ENCODE measurements at regions not wholly inside any gene's neighbourhood (a gene's known extent, or its start where the extent isn't known, plus 50 kb on each side); places are given as distances from the start of the nearest gene placed in this dataset.

DNA sequence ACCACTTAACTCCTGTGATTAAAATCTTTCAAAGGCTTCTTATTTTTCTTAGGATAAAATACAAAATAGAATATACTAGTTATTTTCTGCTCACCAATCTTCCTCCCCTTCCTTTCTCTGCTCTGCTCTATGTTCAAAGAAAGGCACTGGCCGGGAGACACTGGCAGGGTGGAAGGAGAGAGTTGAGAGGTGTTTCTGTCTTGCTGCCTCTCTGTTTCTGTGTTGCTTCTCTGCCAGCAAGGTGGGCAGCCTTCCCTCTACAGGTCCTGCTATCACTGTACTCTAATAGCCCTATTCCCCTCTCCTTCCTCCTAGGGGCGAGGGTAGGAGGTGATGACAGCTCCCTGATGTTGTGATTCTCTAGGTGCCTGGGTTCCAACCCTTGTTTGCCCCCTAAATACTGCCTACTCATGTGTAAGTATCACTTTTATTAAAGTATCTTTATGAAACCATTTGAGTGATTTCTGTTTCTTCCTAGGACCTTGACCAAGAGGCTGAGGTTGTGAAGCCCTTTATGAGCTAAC, 515.1 kb downstream of the TLE4 start:
- DNase-seq: no peak

DNA sequence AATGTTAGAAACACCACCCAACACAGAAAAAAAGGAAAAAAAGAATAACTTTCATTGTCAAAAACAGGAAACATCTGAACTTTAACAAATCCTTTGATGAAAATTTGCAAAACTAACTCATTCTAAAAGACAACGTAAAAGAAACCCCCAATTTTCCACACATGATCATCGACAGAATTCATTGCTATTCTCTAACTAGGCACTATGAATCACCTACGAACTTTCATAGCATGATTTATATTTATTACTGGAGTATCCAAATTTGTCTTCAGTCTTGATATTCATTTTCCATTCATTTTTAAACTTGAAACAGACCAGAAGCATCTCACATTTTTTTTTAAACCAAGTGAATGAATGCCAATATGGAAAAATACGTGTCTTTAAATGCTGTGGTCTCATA, 514.6 kb downstream of the TLE4 start:
- no peak for DNase-seq

DNA sequence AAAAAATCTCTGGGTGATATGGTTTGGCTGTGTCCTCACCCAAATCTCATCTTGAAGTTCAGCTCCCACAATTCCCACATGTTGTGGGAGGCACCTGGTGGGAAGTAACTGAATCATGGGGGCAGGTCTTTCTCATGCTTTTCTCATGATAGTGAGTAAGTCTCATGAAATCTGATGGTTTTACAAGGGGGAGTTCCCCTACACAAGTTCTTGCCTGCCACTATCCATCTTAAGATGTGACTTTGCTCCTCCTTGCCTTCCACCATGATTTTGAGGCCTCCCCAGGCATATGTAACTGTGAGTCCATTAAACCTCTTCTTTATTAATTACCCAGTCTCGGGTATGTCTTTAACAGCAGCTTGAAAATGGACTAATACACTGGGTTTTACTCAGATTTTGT, 513.9 kb downstream of the TLE4 start:
- no peak for DNase-seq

DNA sequence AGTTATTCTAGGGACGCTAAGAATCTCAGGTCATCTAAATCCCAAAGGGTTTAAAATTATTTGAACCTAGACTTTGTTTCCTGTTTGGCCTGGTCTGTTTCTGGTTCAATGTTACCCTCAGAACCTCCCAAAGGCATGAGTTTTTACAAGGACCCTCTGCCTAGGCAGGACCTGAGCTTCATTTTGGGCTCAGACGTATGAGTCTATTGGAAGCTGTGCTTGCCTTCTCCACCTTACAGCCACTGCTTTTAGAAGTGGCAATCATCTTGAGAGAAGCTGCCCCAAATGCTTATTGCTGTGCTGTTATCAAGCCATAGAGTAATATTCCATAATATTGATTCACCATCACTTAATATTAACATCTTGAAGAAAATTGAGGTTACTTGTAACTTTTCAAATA, 510.4 kb downstream of the TLE4 start:
- no peak for DNase-seq

DNA sequence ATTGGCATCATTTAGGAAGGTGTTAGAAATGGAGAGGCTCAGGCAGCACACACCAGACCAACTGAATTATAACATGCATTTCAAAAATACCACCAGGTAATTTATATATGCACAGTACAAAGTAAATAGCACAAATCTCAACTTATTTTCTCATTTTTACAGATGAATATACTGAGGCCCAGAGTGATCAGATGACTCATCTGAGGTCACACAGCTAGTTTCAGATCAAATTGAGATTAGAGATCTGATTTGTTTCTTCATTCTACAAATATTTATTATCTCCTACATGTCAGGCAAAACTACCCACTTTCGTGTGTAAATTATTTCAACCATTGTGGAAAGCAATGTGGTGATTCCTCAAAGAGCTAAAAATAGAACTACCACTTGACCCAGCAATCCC, 507.1 kb downstream of the TLE4 start:
- DNase-seq: no peak

DNA sequence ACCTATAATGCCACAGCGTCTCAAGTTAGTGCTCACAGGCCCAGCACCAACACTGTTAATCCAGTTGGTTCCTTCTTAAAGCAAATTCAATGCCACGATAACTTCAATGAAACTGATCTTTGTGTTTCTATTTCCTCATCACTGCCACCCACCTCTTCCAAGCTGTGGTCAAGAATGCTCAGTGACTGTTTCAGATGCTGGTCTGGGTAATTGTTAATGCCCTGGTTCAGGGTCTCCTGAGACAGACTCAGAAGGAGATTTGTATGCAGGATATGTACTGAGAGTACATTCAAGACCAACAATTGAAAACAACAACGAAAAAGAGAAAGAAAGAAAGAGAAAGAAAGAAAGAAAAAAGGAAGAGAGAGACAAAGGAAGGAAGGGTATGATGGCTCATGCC, 505.3 kb downstream of the TLE4 start:
- DNase-seq: no peak

DNA sequence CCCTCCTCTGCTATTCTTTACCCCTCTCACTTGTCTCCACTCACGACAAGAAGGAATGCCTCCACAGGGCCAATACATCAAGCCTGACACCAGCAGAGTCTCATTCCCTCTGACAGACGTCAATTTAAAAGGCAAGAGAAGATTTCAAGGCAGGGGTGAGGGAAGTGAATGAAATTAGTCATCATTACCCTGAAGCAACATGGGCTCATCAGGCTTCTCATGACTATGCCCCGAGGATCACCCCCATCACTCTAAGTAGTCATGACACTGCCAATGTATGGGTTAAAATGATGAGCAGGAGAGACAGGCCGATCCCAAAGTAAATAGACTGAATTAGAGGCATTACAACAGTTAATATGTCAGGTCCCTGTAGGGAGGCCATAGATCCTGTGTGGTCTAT, 504.4 kb downstream of the TLE4 start:
- no peak for DNase-seq

DNA sequence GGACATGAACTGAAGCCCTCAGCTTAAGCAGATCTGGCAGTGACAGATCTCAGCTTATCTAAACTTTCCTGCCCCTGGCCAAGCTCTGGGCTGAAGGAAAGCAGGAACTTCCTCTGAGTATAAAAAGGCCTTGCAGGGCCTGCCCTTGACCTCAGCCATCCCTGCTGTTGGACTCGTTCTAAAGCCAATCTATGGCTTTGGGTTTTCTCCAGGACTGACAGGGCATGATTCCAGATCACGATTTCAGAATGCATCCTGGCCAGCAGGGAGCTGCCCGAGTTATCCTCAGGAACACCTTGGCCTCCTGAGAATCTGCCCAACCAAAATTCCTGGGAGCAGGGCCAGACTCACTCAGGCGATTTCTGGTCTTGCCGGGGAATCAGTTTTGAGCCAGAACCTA, 502.7 kb downstream of the TLE4 start:
- DNase-seq: no peak

DNA sequence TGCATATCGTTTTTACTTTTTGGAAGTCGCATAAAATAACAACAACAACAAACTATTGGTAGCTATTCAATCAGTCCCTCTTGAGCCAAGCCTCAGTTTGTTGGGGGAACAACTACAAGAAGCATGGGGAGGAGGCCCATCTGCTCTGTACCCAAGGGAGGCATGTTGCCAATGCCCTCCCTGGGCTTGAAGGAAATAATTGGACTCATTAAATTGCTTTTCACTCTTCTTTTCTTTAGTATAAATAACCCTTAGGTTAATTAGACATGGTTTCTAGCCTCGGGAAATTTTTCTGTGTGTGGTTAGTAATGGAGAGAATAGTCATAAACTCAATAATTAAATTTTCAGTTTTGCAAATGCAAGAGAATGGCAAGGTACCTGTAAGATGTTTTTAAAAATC, 500.7 kb downstream of the TLE4 start:
- DNase-seq: no peak

DNA sequence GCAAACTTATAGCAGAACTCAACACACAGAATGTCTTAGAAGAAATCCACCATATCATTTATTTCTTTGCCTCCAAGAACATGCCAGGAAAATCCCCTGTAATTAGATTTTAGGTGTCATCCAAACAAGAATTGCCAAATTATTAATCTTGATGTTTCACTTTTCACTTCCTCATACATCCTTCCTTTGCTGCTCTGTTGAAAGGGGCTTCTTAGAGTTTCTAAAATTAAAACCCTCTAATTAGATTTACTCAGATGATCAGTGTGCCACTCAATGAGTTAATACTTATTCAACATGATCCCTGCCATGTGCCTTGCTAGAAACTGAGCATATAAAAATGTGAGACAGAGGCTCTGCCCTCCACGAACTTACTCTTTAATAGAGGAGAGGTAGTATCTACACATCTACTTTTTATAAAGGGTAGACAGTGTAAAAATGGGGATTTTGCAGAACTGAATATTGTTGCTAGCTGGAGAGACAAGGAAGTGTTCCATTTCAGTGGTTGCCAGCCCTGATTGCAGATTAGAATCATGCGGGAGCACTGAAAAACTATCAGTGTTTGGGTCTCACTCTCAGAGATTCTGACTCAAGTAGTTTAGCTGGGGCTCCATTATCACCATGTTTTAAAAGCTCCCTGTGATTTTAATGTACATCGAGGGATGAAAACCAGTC, 498.4 kb downstream of the TLE4 start:
- no peak for DNase-seq

DNA sequence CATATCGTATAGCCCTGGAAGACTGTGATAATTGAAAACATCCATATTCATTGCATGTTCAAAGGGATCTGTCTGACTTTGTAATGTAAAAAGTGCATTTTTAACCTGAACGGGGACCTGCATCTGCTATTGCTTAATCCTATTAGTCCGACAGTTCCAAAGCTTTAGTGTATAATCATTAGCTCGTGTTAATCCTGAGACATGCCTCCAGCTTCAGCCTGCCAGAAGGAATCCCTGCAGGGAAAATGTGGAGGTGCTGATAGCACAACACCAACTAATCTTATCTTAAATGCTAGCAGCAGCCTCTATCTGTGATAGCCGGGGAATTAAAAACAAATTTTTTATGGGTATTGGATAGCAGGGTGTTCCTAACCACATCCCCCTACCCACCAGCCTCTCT, 495.2 kb downstream of the TLE4 start:
- DNase-seq: no peak

DNA sequence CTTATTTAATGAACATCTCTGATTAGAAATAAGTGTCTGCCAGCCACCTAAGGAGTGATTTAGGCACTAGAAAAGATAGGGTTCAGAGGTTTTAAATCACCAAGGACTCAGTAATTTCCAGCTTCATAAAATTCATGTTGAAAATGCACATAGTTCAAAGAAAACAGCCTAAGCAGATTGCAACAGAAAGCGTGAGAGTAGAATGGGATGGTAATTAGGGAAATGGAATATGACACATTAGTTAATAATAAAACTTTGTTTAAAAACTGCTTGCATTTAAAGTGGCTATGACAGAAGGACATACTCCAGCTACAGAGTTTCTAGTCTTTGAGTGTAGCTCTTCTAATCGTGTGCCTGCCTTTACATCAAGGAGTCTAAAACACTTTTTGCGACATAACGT, 490.8 kb downstream of the TLE4 start:
- DNase-seq: no peak

DNA sequence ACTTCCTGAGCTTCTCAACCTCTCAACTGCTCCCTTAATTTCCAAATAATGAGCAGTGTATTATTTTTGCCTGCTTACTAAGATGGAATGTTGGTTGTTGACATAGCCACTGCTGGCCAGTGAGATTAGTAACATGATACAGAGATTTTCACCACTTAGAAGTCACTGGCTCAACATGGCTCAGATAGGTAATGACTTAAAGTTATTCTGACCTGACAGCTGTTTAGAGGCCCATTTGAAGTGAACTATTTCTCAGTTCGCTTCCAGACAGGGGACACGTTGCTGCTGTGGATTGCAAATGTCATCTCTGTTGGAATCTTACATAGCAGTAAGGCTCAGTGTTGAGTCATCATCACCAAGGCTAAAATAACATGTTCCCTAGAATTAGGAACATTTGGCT, 490.2 kb downstream of the TLE4 start:
- peak; percentile 77 for DNase-seq

DNA sequence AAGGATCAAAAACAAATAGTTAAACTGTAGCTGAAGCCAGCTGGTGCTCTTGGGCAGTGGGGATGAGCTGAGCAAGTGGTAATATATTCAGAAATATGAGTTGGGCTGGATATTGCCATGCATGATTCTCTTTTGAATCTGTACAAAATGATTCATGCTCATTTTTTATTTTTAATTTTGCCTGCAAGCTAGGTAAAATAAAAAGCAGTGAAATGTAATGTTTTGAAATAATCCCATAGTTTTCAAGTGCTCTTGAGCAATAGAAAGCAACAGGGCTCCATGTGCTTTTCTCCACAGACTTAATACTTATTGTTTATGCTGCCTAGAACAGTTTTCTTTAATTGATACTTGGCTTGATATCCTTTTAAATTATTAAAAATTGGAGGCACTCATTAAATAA, 489.3 kb downstream of the TLE4 start:
- DNase-seq: no peak

DNA sequence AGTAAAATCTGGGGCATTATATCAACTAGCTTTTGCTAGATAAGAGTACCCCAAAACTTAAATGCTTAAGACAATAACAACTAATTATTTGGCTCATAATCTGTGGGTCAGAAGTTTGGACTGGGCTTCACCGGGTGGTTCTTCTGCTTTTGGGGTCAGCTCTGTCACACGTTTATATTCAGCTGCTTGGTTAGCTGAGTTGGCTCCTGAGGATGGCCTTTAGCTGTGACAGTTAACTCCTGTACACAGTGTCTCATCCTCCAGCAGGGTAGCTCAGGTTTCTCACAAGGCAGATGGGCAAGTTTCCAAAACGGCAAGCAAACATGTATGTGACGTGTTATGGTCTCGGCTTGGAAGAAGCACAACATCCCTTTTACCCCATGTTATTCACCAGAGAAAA, 488.2 kb downstream of the TLE4 start:
- DNase-seq: no peak

DNA sequence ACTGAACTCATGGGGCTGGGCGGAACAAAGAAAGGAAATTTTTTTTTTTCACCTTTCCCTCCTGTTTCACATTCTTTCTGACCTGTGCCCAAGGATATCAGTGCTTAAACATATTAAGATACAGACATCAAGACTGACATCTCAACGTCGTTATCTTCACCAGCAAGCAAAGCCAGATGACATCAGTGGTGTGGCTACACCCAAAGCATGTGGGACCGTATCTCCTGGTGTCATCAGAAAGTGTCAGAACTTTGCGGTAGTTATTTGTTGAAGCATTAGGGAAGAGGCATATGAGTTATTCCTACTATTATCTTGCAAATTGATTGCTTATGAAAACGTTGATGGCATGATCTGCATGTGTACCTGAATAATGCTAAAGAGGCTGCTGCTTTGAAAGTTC, 487.4 kb downstream of the TLE4 start:
- no peak for DNase-seq

DNA sequence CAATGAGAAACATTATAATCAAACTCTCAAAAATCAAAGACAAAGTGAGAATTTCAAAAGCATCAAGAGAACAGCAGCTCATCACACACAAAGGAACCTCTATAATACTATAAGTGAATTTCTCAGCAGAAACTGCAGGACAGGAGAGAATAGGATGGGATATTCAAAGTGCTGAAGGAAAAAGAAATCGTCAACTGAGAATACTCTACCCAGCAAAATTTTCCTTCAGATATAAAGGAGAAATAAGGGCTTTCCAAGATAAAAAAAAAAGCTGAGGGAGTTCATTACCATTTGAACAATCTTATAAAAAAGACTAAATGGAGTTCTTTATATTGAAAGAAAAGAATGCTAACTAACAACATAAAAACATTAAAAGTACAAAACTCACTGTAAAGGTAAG, 481.1 kb downstream of the TLE4 start:
- DNase-seq: no peak

DNA sequence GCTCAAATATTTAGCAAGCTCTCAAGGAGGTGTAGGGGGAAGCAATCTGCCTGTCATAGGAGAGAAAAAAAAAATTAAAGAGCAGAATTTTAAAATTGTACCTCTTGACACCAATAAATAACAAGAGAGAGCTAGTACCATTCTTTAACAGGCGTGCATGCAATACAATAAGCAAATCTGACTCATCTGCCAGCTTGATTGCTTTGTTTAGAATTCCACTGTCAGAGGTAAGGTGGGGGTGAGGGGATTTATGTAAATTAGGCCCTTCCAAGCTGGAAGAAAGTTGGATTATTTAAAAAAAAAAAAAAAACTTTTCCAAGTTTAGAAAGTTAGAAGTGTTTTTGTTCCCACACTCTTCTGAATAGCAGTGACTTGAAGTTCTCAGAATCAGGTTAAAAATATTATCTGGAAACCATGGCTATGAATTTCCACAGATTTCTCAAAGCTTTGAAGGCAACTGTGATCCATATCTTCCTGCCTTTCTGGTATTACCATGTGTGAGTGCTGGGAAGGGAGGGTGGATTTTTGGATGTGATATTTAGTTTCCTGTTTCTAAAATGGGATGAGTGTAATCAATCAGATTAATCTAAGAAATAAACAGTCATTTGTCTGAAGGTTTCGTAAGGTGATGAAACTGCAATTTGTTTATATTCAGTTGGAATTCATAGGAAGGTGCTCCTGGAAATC, 477.5 kb downstream of the TLE4 start:
- DNase-seq: no peak

DNA sequence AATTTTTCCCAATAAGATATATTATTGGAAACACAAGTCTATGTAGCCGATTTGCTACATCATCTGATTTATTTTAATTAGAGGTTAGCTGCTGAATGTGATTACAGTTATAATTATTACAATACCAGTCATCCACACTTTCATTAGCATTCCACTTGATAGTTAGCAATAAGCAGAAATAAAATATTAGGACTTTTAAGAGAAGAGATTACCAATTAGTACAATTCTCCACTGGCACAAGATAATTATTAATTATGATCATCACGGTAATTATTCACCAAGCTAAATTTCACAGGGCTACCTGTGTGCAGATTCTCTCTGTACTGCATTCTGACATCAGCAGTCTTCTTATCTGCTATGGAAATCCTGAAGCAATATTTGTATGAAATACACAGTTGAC, 474.7 kb downstream of the TLE4 start:
- no peak for DNase-seq

DNA sequence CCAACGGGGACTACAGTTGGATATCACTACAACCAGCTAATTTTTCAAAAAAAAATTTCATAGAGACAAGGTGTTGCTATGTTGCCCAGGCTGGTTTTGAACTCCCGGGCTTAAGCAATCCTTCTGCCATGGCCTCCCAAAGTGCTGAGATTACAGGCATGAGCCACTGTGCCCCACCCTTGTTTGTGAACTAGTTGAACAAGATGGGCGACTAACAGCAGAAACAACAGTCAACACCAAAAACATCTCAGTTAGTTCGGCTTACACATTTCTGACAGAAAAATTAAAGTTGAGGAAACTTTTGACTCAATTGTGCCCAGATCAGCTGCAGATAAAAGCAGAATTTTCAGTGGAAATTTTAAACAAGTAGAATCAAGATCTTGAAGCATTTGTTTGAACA, 470.1 kb downstream of the TLE4 start:
- no peak for DNase-seq

DNA sequence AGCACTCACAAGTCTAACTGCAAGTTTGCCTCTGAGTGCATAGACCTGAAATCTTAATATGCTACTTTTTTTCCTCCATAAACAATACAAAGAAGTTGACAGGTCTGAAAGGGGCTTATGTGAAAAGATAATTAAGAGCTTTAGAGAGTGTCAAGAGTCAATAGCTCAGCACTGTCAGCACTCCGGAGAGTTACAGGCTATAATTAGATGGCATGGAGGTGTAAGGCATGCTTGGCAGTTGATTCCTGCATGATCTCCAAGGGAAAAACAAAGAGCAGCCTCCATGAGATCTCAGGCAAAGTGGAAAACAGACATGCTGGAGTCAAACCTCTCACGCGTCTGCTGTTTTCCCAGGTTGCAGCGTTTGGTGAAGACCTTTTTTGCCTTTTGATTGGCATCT, 468.7 kb downstream of the TLE4 start:
- DNase-seq: no peak

DNA sequence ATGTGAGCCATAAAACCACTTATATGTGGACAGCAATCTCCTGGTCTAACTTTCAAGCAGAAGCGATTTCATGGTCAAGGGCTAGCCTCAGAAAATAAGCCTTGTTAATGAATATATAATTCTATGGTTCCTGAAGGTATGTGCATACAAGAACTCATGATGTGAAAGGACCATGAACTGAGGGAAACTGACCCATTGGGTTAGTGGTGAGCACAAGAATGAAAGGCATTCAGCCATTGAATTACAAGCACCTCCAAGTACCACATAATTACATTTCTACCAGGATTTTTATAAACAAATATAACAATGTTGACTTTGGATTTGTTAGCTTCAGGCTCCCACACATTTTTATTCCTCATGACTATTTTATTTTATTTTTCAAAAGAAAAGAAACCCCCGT, 459.0 kb downstream of the TLE4 start:
- DNase-seq: no peak

DNA sequence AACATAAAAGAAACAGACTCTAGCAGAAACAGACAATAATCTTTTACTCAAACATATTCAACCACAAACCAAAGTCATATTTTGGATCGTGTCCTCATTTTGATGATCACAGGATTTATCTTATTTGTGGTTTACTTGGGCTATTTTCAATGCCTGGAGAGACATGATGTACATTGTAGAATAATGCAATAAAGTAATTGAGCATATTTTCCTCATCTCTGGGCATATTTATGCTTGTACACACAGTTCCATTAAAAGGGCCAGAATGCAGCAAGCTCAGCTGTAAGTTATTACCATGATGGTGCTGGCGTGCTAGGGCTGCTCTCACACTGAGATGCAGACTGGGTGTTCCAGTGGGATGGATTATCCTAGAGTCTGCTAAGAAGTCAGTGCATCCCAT, 456.7 kb downstream of the TLE4 start:
- no peak for DNase-seq

DNA sequence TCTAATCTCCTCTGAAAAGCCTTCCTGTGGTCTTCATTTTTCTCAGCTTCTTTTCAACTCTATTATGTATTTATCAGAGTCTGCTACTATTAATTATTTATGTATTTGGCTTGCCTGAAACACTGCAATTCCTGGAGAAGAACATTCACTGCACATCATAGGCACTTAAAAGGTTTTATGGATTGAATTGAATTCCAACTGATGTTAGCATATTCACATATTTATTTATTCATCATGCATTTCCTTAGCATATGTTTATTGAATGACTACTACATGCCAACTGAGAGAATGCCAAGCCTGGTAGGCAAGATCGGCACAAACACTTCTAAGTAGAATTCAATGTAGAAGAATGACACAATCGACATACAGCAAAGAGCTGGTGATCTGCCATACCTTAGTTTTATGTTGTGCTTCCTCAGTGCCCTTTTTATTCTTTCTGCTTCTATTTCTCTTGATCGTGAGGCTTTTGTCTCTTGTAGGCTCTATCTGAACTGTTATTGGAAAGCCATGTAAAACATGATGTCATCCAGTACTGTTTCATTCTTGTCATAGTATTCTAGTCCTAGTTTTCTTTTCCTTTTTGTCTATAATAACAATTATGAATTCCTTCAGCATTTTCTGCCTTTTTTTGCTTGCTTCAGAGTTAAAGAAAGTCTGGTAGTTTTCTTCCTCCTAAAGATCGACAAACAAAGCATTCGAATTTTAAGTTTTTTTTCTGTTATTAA, 454.2 kb downstream of the TLE4 start:
- no peak for DNase-seq
